Keratinocyte (primary cell): ENCODE measurements at regions not wholly inside any gene's neighbourhood (a gene's known extent, or its start where the extent isn't known, plus 50 kb on each side); places are given as distances from the start of the nearest gene placed in this dataset.

Experiments used
- DNase-seq: peaks from one replicate; pipeline ENCODE4 v3.0.0-alpha.2; 2011; ENCODE audit warnings: low read depth, missing footprints, low spot score
- FAIRE-seq: peaks from 2 replicates; lab custom pipeline; 2011; peaks lifted over from hg19 to GRCh38; lab: Jason Lieb, UNC
- H2AFZ ChIP-seq: 2 replicates; pipeline ENCODE4 v1.6.0; 2012; ENCODE audit warnings: low read length, control low read depth, inconsistent platforms; ENCODE audit not compliant: control insufficient read depth
- H3K27ac ChIP-seq: 2 replicates; pipeline ENCODE4 v1.5.1; 2011; ENCODE audit warnings: low read length; ENCODE audit not compliant: control insufficient read depth, insufficient read depth
- H3K27me3 ChIP-seq: 3 replicates; pipeline ENCODE4 v1.6.0; 2011; ENCODE audit warnings: low read length; ENCODE audit not compliant: control insufficient read depth, insufficient read depth; ENCODE audit errors: extremely low read depth
- H3K36me3 ChIP-seq, 2 experiments: 2 replicates in 1 of 2; 3 replicates in 1 of 2; pipeline ENCODE4 v1.5.1; 2011; ENCODE audit warnings: low read length in 2 of 2, mild to moderate bottlenecking in 1 of 2; ENCODE audit not compliant: control insufficient read depth in 2 of 2, insufficient read depth in 2 of 2; ENCODE audit errors: extremely low read depth in 1 of 2
- H3K4me1 ChIP-seq: 3 replicates; pipeline ENCODE4 v1.5.1; 2011; ENCODE audit warnings: low read length; ENCODE audit not compliant: control insufficient read depth, insufficient read depth; ENCODE audit errors: extremely low read depth
- H3K4me2 ChIP-seq: 3 replicates; pipeline ENCODE4 v1.6.0; 2011; ENCODE audit warnings: low read depth, low read length; ENCODE audit not compliant: control insufficient read depth, insufficient read depth; ENCODE audit errors: extremely low read depth
- H3K4me3 ChIP-seq, 3 experiments: fragments of 200-600 bp in 1 of 3; sonication (generic) in 1 of 3; 2 replicates in 2 of 3; 3 replicates in 1 of 3; pipeline ENCODE4 v1.5.1; 2011 to 2016; ENCODE audit warnings: low read length in 3 of 3, mild to moderate bottlenecking in 3 of 3, control low read depth in 2 of 3, inconsistent platforms in 1 of 3, low read depth in 1 of 3, mixed read lengths in 1 of 3, mixed run types in 1 of 3, moderate library complexity in 1 of 3; ENCODE audit not compliant: control insufficient read depth in 2 of 3, insufficient read depth in 2 of 3; ENCODE audit errors: extremely low read depth in 1 of 3
- H3K79me2 ChIP-seq: 2 replicates; pipeline ENCODE4 v1.6.0; 2012; ENCODE audit warnings: low read length; ENCODE audit not compliant: control insufficient read depth, insufficient read depth
- H3K9ac ChIP-seq: 3 replicates; pipeline ENCODE4 v1.6.0; 2011; ENCODE audit warnings: low read length; ENCODE audit not compliant: control insufficient read depth, insufficient read depth; ENCODE audit errors: extremely low read depth
- H3K9me1 ChIP-seq: 3 replicates; pipeline ENCODE4 v1.6.0; 2011; ENCODE audit warnings: low read length; ENCODE audit not compliant: control insufficient read depth, insufficient read depth; ENCODE audit errors: extremely low read depth
- H3K9me3 ChIP-seq: 2 replicates; pipeline ENCODE4 v1.5.1; 2012; ENCODE audit warnings: low read depth, low read length; ENCODE audit not compliant: control insufficient read depth
- H4K20me1 ChIP-seq: 3 replicates; pipeline ENCODE4 v1.6.0; 2011; ENCODE audit warnings: low read length; ENCODE audit not compliant: control insufficient read depth, insufficient read depth; ENCODE audit errors: extremely low read depth
- CTCF ChIP-seq, 3 experiments: IDR thresholded peaks in 1 of 3; conservative IDR thresholded peaks in 1 of 3; optimal IDR thresholded peaks in 1 of 3; 2 replicates in 2 of 3; 3 replicates in 1 of 3; pipeline versions ENCODE3 to v1.5.1; 2011; ENCODE audit warnings: low read length in 3 of 3, mild to moderate bottlenecking in 3 of 3, moderate library complexity in 2 of 3, control low read depth in 1 of 3, inconsistent platforms in 1 of 3; ENCODE audit not compliant: insufficient read depth in 2 of 3; ENCODE audit errors: extremely low read depth in 1 of 3
- EZH2 ChIP-seq: IDR thresholded peaks from one replicate; pipeline ENCODE4 v1.6.1; 2012; ENCODE audit warnings: inconsistent platforms, mild to moderate bottlenecking, low read length, moderate library complexity
- dilution Hi-C: fragments of 300-500 bp; cut with MboI; formaldehyde crosslinking; loops from one replicate; pipeline ENCODE4 v1.7.0; 2020; ENCODE audit warnings: low sequenced_read_pairs; ENCODE audit not compliant: extremely low pct_ligation_motif_present

GRCh38 chr1:2939041-2939552 lies 82.2 kb upstream of the ACTRT2 start:
- no peak for DNase-seq
- no peaks in the 10 kb centered on the region for H3K79me2 ChIP-seq
- no peaks in the 10 kb centered on the region for H3K36me3 ChIP-seq
- H4K20me1 ChIP-seq, result no peaks in the 10 kb centered on the region
- no peak overlapping the region for H2AFZ ChIP-seq
- H3K27ac ChIP-seq, result no peak overlapping the region
- no peak overlapping the region for H3K4me3 ChIP-seq
- H3K9me1 ChIP-seq, result no peaks in the 10 kb centered on the region
- H3K27me3 ChIP-seq, result no peaks in the 10 kb centered on the region
- H3K4me1 ChIP-seq, result no peaks in the 10 kb centered on the region
- no peak overlapping the region for H3K4me2 ChIP-seq
- no peak for TF ChIP-seq CTCF (optimal IDR thresholded peaks at IDR 0.05 in 1 of 3, IDR thresholded peaks at IDR 0.05 in 1 of 3, conservative IDR thresholded peaks at IDR 0.05 in 1 of 3; ENCODE audit: extremely low read depth in 1 of 3, insufficient read depth in 2 of 3, low read length in 3 of 3)
- no peak for TF ChIP-seq EZH2
- no peak for FAIRE-seq
- peaks cover 20% of the 10 kb centered on the region for H3K9me3 ChIP-seq
- dilution Hi-C loops, result no loop called here
- H3K9ac ChIP-seq, result no peak overlapping the region

DNA sequence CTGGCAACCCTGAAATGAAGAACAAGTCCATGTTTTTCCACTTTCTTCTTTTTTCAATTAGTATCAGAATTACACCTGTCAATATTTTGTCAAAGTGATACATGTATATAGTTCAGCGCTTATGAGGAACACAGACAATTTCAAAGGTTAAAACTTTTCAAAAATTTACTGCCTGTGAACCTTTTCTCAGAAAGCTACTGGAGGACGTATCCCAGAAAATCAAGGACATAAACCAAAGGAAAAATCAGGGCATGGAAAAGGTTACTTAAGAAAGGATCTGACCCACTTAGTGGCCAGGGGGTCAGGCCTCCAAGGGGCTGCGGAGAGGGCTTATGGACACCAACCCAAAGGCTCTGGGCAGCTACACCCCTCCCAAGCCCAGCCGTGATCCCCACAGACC lies 81.1 kb upstream of the ACTRT2 start:
- Histone ChIP-seq H3K36me3 (no peaks in the 10 kb centered on the region), H4K20me1 (no peaks in the 10 kb centered on the region), H3K79me2 (no peaks in the 10 kb centered on the region), H3K9me1 (no peaks in the 10 kb centered on the region), H3K9me3 (peaks cover 28% of the 10 kb centered on the region), H3K27ac (no peak overlapping the region), H3K4me2 (no peak overlapping the region), H3K4me3 (no peak overlapping the region), H3K4me1 (no peaks in the 10 kb centered on the region), H3K9ac (no peak overlapping the region), H3K27me3 (no peaks in the 10 kb centered on the region), H2AFZ (no peak overlapping the region)
- no peak for TF ChIP-seq EZH2
- TF ChIP-seq CTCF (optimal IDR thresholded peaks at IDR 0.05 in 1 of 3, IDR thresholded peaks at IDR 0.05 in 1 of 3, conservative IDR thresholded peaks at IDR 0.05 in 1 of 3; ENCODE audit: extremely low read depth in 1 of 3, insufficient read depth in 2 of 3, low read length in 3 of 3), result no peak
- FAIRE-seq (no peak), DNase-seq (no peak)
- dilution Hi-C loops, result no loop called here
